ENCODE measurements at regions not wholly inside any gene's neighbourhood (a gene's known extent, or its start where the extent isn't known, plus 50 kb on each side); places are given as distances from the start of the nearest gene placed in this dataset.

GRCh38 chr10:43865265-43866135, 216.8 kb upstream of the ZNF32 start:
- H3K9me3 ChIP-seq (ENCODE audit: control insufficient read depth, low read length, poor library complexity, severe bottlenecking), result no peaks in the 10 kb centered on the region
- peaks cover 4% of the 10 kb centered on the region for H3K36me3 Mint-ChIP-seq (ENCODE audit: low read depth)
- no peak overlapping the region for H3K4me3 Mint-ChIP-seq
- peaks cover 7% of the 10 kb centered on the region for H3K4me1 Mint-ChIP-seq
- H3K27me3 Mint-ChIP-seq, result peaks cover 12% of the 10 kb centered on the region
- no peak overlapping the region for H3K27ac Mint-ChIP-seq
- ATAC-seq (no peak), DNase-seq (no peak)

- H3K4me1 Mint-ChIP-seq, result peaks cover 7% of the 10 kb centered on the region
- no peaks in the 10 kb centered on the region for H3K9me3 ChIP-seq (ENCODE audit: control insufficient read depth, low read length, poor library complexity, severe bottlenecking)
- no peak for ATAC-seq
- H3K4me3 Mint-ChIP-seq, result no peak overlapping the region
- DNase-seq, result no peak
- peaks cover 4% of the 10 kb centered on the region for H3K36me3 Mint-ChIP-seq (ENCODE audit: low read depth)
- H3K27me3 Mint-ChIP-seq, result peaks cover 12% of the 10 kb centered on the region
- H3K27ac Mint-ChIP-seq, result no peak overlapping the region
Measured at GRCh38 chr10:43864656-43865055, 216.0 kb upstream of the ZNF32 start.

GRCh38 chr10:43863859-43864591, 215.3 kb upstream of the ZNF32 start:
- H3K4me1 Mint-ChIP-seq, result peaks cover 7% of the 10 kb centered on the region
- no peak overlapping the region for H3K4me3 Mint-ChIP-seq
- ATAC-seq (no peak), DNase-seq (no peak)
- no peaks in the 10 kb centered on the region for H3K9me3 ChIP-seq (ENCODE audit: control insufficient read depth, low read length, poor library complexity, severe bottlenecking)
- H3K36me3 Mint-ChIP-seq (ENCODE audit: low read depth), result peaks cover 4% of the 10 kb centered on the region
- peaks cover 12% of the 10 kb centered on the region for H3K27me3 Mint-ChIP-seq
- no peak overlapping the region for H3K27ac Mint-ChIP-seq

GRCh38 chr10:43863270-43863669, 214.6 kb upstream of the ZNF32 start:
- no peak for ATAC-seq
- Mint-ChIP-seq H3K36me3 (ENCODE audit: low read depth) (peaks cover 4% of the 10 kb centered on the region), H3K27me3 (peaks cover 12% of the 10 kb centered on the region), H3K27ac (no peak overlapping the region), H3K4me3 (no peak overlapping the region), H3K4me1 (peaks cover 7% of the 10 kb centered on the region)
- DNase-seq, result no peak
- no peaks in the 10 kb centered on the region for H3K9me3 ChIP-seq (ENCODE audit: control insufficient read depth, low read length, poor library complexity, severe bottlenecking)

GRCh38 chr10:43862756-43863155, 214.1 kb upstream of the ZNF32 start:
- Mint-ChIP-seq H3K4me1 (peaks cover 7% of the 10 kb centered on the region), H3K27ac (no peak overlapping the region), H3K36me3 (ENCODE audit: low read depth) (peaks cover 4% of the 10 kb centered on the region), H3K4me3 (no peak overlapping the region), H3K27me3 (peaks cover 12% of the 10 kb centered on the region)
- no peak for DNase-seq
- no peaks in the 10 kb centered on the region for H3K9me3 ChIP-seq (ENCODE audit: control insufficient read depth, low read length, poor library complexity, severe bottlenecking)
- no peak for ATAC-seq

- H3K27ac Mint-ChIP-seq, result no peak overlapping the region
- peaks cover 12% of the 10 kb centered on the region for H3K27me3 Mint-ChIP-seq
- no peaks in the 10 kb centered on the region for H3K9me3 ChIP-seq (ENCODE audit: control insufficient read depth, low read length, poor library complexity, severe bottlenecking)
- H3K36me3 Mint-ChIP-seq (ENCODE audit: low read depth), result peaks cover 4% of the 10 kb centered on the region
- no peak overlapping the region for H3K4me3 Mint-ChIP-seq
- peaks cover 7% of the 10 kb centered on the region for H3K4me1 Mint-ChIP-seq
- DNase-seq (no peak), ATAC-seq (no peak)
Measured at GRCh38 chr10:43861966-43862751, 213.5 kb upstream of the ZNF32 start.

- Mint-ChIP-seq H3K27me3 (no peaks in the 10 kb centered on the region), H3K27ac (no peak overlapping the region), H3K4me1 (peaks cover 7% of the 10 kb centered on the region), H3K4me3 (no peak overlapping the region), H3K36me3 (ENCODE audit: low read depth) (peaks cover 3% of the 10 kb centered on the region)
- H3K9me3 ChIP-seq (ENCODE audit: control insufficient read depth, low read length, poor library complexity, severe bottlenecking), result no peaks in the 10 kb centered on the region
- no peak for DNase-seq
- no peak for ATAC-seq
Measured at GRCh38 chr10:43859016-43859525, 210.4 kb upstream of the ZNF32 start.

GRCh38 chr10:43857931-43858315, 209.2 kb upstream of the ZNF32 start:
- H3K27ac Mint-ChIP-seq, result no peak overlapping the region
- peaks cover 7% of the 10 kb centered on the region for H3K4me1 Mint-ChIP-seq
- peaks cover 3% of the 10 kb centered on the region for H3K36me3 Mint-ChIP-seq (ENCODE audit: low read depth)
- ATAC-seq (no peak), DNase-seq (no peak)
- no peak overlapping the region for H3K4me3 Mint-ChIP-seq
- H3K27me3 Mint-ChIP-seq, result no peaks in the 10 kb centered on the region
- no peaks in the 10 kb centered on the region for H3K9me3 ChIP-seq (ENCODE audit: control insufficient read depth, low read length, poor library complexity, severe bottlenecking)

GRCh38 chr10:43857206-43857930, 208.7 kb upstream of the ZNF32 start:
- DNase-seq (no peak), ATAC-seq (no peak)
- Mint-ChIP-seq H3K4me3 (no peak overlapping the region), H3K36me3 (ENCODE audit: low read depth) (peaks cover 3% of the 10 kb centered on the region), H3K27ac (no peak overlapping the region), H3K27me3 (no peaks in the 10 kb centered on the region), H3K4me1 (peaks cover 7% of the 10 kb centered on the region)
- H3K9me3 ChIP-seq (ENCODE audit: control insufficient read depth, low read length, poor library complexity, severe bottlenecking), result no peaks in the 10 kb centered on the region

- no peaks in the 10 kb centered on the region for H3K9me3 ChIP-seq (ENCODE audit: control insufficient read depth, low read length, poor library complexity, severe bottlenecking)
- Mint-ChIP-seq H3K27ac (no peak overlapping the region), H3K36me3 (ENCODE audit: low read depth) (peaks cover 3% of the 10 kb centered on the region), H3K4me1 (peaks cover 3% of the 10 kb centered on the region), H3K4me3 (no peak overlapping the region), H3K27me3 (no peaks in the 10 kb centered on the region)
- ATAC-seq (no peak), DNase-seq (no peak)
Measured at GRCh38 chr10:43856299-43856698, 207.6 kb upstream of the ZNF32 start.

- no peak for DNase-seq
- H3K9me3 ChIP-seq (ENCODE audit: control insufficient read depth, low read length, poor library complexity, severe bottlenecking), result no peaks in the 10 kb centered on the region
- Mint-ChIP-seq H3K4me3 (peak overlapping the region; percentile 3), H3K27ac (no peak overlapping the region), H3K4me1 (peaks cover 3% of the 10 kb centered on the region), H3K36me3 (ENCODE audit: low read depth) (peaks cover 3% of the 10 kb centered on the region), H3K27me3 (no peaks in the 10 kb centered on the region)
- ATAC-seq, result no peak
Measured at GRCh38 chr10:43855667-43856210, 207.1 kb upstream of the ZNF32 start.

- Mint-ChIP-seq H3K27me3 (no peaks in the 10 kb centered on the region), H3K27ac (no peak overlapping the region), H3K36me3 (ENCODE audit: low read depth) (peaks cover 3% of the 10 kb centered on the region), H3K4me3 (no peak overlapping the region), H3K4me1 (peaks cover 3% of the 10 kb centered on the region)
- DNase-seq, result no peak
- ATAC-seq, result no peak
- H3K9me3 ChIP-seq (ENCODE audit: control insufficient read depth, low read length, poor library complexity, severe bottlenecking), result no peaks in the 10 kb centered on the region
Measured at GRCh38 chr10:43854007-43854406, 205.3 kb upstream of the ZNF32 start.

Measured in T-helper 17 cell (primary cell).